H1 (cell line): ENCODE measurements at regions not wholly inside any gene's neighbourhood (a gene's known extent, or its start where the extent isn't known, plus 50 kb on each side); places are given as distances from the start of the nearest gene placed in this dataset.

Source experiments
- CTCF ChIA-PET: fragments of 300-600 bp; sonication (Branson Sonifier 250); formaldehyde crosslinking; loops from one replicate; lab custom pipeline; 2021; ENCODE audit not compliant: partially characterized antibody; lab: Charles Lee
- POLR2A ChIA-PET: fragments of 300-600 bp; sonication (Branson Sonifier 250); formaldehyde crosslinking; loops from one replicate; lab custom pipeline; 2021; ENCODE audit warnings: inconsistent platforms; ENCODE audit not compliant: partially characterized antibody; lab: Charles Lee
- DNase-seq, 2 experiments: peaks; one replicate each; pipeline versions ENCODE4 v3.0.0 to v3.0.0-alpha.2; 2010 to 2022; ENCODE audit warnings: low spot score in 2 of 2, low read depth in 1 of 2, mixed read lengths in 1 of 2
- FAIRE-seq: peaks from 2 replicates; lab custom pipeline; 2011; peaks lifted over from hg19 to GRCh38; lab: Jason Lieb, UNC
- H2AFZ ChIP-seq: 2 replicates; pipeline ENCODE4 v1.8.1; 2012; ENCODE audit warnings: low read length, inconsistent platforms
- H2AK5ac ChIP-seq: 2 replicates; pipeline ENCODE4 v1.6.1; 2013; ENCODE audit warnings: low read depth, low read length
- H2BK120ac ChIP-seq: replicated peaks from 2 replicates; pipeline ENCODE3; 2013; ENCODE audit warnings: low read depth, low read length, inconsistent platforms
- H2BK12ac ChIP-seq: 2 replicates; pipeline ENCODE4 v1.6.1; 2013; ENCODE audit warnings: low read depth, low read length
- H2BK15ac ChIP-seq: 2 replicates; pipeline ENCODE4 v1.6.1; 2013; ENCODE audit warnings: low read length
- H2BK20ac ChIP-seq: 2 replicates; pipeline ENCODE4 v1.6.1; 2013; ENCODE audit warnings: low read length
- H2BK5ac ChIP-seq: 2 replicates; pipeline ENCODE4 v1.6.1; 2013; ENCODE audit warnings: low read depth, low read length
- H3K14ac ChIP-seq: 2 replicates; pipeline ENCODE4 v1.6.1; 2013; ENCODE audit warnings: inconsistent platforms; ENCODE audit not compliant: insufficient read length
- H3K18ac ChIP-seq: 2 replicates; pipeline ENCODE4 v1.6.1; 2013; ENCODE audit warnings: low read length; ENCODE audit errors: extremely low read depth
- H3K23ac ChIP-seq: 2 replicates; pipeline ENCODE4 v1.6.1; 2013; ENCODE audit warnings: inconsistent platforms; ENCODE audit not compliant: insufficient read length
- H3K23me2 ChIP-seq: 2 replicates; pipeline ENCODE4 v1.6.1; 2013; ENCODE audit warnings: low read depth, low read length
- H3K27ac ChIP-seq: 2 replicates; pipeline ENCODE4 v1.6.1; 2011; ENCODE audit warnings: low read depth, low read length, inconsistent platforms
- H3K27me3 ChIP-seq, 4 experiments: replicated peaks in 1 of 4; 1 replicate in 1 of 4; 2 replicates in 3 of 4; pipeline versions ENCODE4 v1.6.1 to v1.8.1; 2011 to 2013; ENCODE audit warnings: low read length in 3 of 4, mild to moderate bottlenecking in 3 of 4, inconsistent platforms in 2 of 4, mixed read lengths in 2 of 4, moderate library complexity in 1 of 4; ENCODE audit not compliant: control insufficient read depth in 3 of 4, insufficient read depth in 3 of 4; ENCODE audit errors: extremely low read depth in 1 of 4
- H3K36me3 ChIP-seq, 4 experiments: 2 replicates each; pipeline versions ENCODE4 v1.6.1 to v1.8.1; 2011 to 2013; ENCODE audit warnings: mild to moderate bottlenecking in 4 of 4, low read length in 3 of 4, moderate library complexity in 2 of 4, control low read depth in 1 of 4, inconsistent platforms in 1 of 4; ENCODE audit not compliant: insufficient read depth in 4 of 4, control insufficient read depth in 2 of 4
- H3K4ac ChIP-seq: replicated peaks from 2 replicates; pipeline ENCODE3; 2013; ENCODE audit warnings: low read length, low read depth, mixed read lengths, inconsistent platforms; ENCODE audit not compliant: insufficient read length
- H3K4me1 ChIP-seq, 4 experiments: replicated peaks in 1 of 4; 1 replicate in 1 of 4; 2 replicates in 3 of 4; pipeline versions ENCODE4 v1.6.1 to v1.8.1; 2011 to 2013; ENCODE audit warnings: low read length in 3 of 4, inconsistent platforms in 2 of 4, mixed read lengths in 1 of 4; ENCODE audit not compliant: insufficient read depth in 4 of 4, control insufficient read depth in 3 of 4
- H3K4me2 ChIP-seq, 2 experiments: 2 replicates each; pipeline versions ENCODE4 v1.6.1 to v1.8.1; 2011 to 2013; ENCODE audit warnings: low read depth in 2 of 2, low read length in 2 of 2, control low read depth in 1 of 2, inconsistent platforms in 1 of 2, mild to moderate bottlenecking in 1 of 2; ENCODE audit not compliant: insufficient read depth in 1 of 2
- H3K4me3 ChIP-seq, 4 experiments: fragments of 200-600, 300-600 bp in 1 of 4; sonication (generic), shearing (Covaris generic), sonication (Bioruptor Twin) in 1 of 4; 2 replicates each; pipeline versions ENCODE4 v1.5.1 to v1.8.1; 2011 to 2016; ENCODE audit warnings: low read length in 4 of 4, low read depth in 3 of 4, control low read depth in 2 of 4, inconsistent platforms in 2 of 4, mild to moderate bottlenecking in 2 of 4, mixed read lengths in 1 of 4, moderate library complexity in 1 of 4; ENCODE audit not compliant: insufficient read depth in 2 of 4; ENCODE audit errors: extremely low read depth in 1 of 4
- H3K56ac ChIP-seq: replicated peaks from 2 replicates; pipeline ENCODE3; 2013; ENCODE audit warnings: low read depth, mild to moderate bottlenecking, mixed read lengths, low read length, inconsistent platforms; ENCODE audit not compliant: insufficient read length
- H3K79me1 ChIP-seq: 2 replicates; pipeline ENCODE4 v1.6.1; 2013; ENCODE audit warnings: low read depth, low read length, control low read depth
- H3K79me2 ChIP-seq, 2 experiments: 2 replicates each; pipeline versions ENCODE4 v1.6.1 to v1.8.1; 2012 to 2013; ENCODE audit warnings: low read length in 2 of 2, mild to moderate bottlenecking in 2 of 2, inconsistent platforms in 1 of 2; ENCODE audit not compliant: insufficient read depth in 2 of 2, control insufficient read depth in 1 of 2
- H3K9ac ChIP-seq, 4 experiments: replicated peaks in 1 of 4; 1 replicate in 1 of 4; 2 replicates in 3 of 4; pipeline versions ENCODE4 v1.6.1 to v1.8.1; 2011 to 2013; ENCODE audit warnings: low read depth in 3 of 4, low read length in 3 of 4, control low read depth in 2 of 4, mild to moderate bottlenecking in 2 of 4, moderate library complexity in 2 of 4, inconsistent platforms in 1 of 4; ENCODE audit errors: extremely low read depth in 1 of 4
- H3K9me3 ChIP-seq, 2 experiments: 2 replicates each; pipeline versions ENCODE4 v1.6.1 to v1.8.1; 2012 to 2013; ENCODE audit warnings: mild to moderate bottlenecking in 2 of 2, moderate library complexity in 2 of 2, control low read depth in 1 of 2, inconsistent platforms in 1 of 2, low read depth in 1 of 2, low read length in 1 of 2, mixed read lengths in 1 of 2; ENCODE audit not compliant: insufficient read depth in 2 of 2
- H4K20me1 ChIP-seq, 2 experiments: replicated peaks in 1 of 2; 2 replicates each; pipeline versions ENCODE3 to v1.8.1; 2011 to 2013; ENCODE audit warnings: inconsistent platforms in 2 of 2, low read length in 2 of 2, mild to moderate bottlenecking in 1 of 2; ENCODE audit not compliant: insufficient read depth in 2 of 2, control insufficient read depth in 1 of 2
- H4K5ac ChIP-seq: 2 replicates; pipeline ENCODE4 v1.6.1; 2013; ENCODE audit warnings: low read length, low read depth, mixed read lengths, inconsistent platforms; ENCODE audit not compliant: insufficient read length
- H4K8ac ChIP-seq: 2 replicates; pipeline ENCODE4 v1.8.0; 2013; ENCODE audit warnings: mild to moderate bottlenecking, moderate library complexity, low read length, inconsistent platforms; ENCODE audit not compliant: insufficient read depth; ENCODE audit errors: extremely low read depth
- H4K91ac ChIP-seq: replicated peaks from 2 replicates; pipeline ENCODE3; 2013; ENCODE audit warnings: low read length, mixed read lengths, inconsistent platforms; ENCODE audit not compliant: insufficient read length
- CBX5 ChIP-seq: fragments of 300-800, 300-1000 bp; sonication (generic); IDR thresholded peaks from 2 replicates; pipeline ENCODE4 v1.7.1; 2016; ENCODE audit warnings: antibody characterized with exemption, low read length, low read depth
- FOSL1 ChIP-seq: IDR thresholded peaks from 2 replicates; pipeline ENCODE4 v1.6.1; 2011; ENCODE audit warnings: mild to moderate bottlenecking, low read depth, low read length, moderate library complexity; ENCODE audit not compliant: insufficient read depth
- JUND ChIP-seq: IDR thresholded peaks from 2 replicates; pipeline ENCODE4 v1.6.1; 2011; ENCODE audit warnings: mild to moderate bottlenecking, improper control_type of control experiment, low read length
- KDM1A ChIP-seq: fragments of 200-600, 300-600 bp; sonication (generic); IDR thresholded peaks from 2 replicates; pipeline ENCODE4 v1.7.1; 2016; ENCODE audit warnings: mild to moderate bottlenecking, low read length, borderline replicate concordance
- KDM5A ChIP-seq: fragments of 200-600 bp; IDR thresholded peaks from 2 replicates; pipeline ENCODE4 v1.7.1; 2012; ENCODE audit warnings: mild to moderate bottlenecking, low read length, inconsistent platforms, mixed read lengths
- RBBP5 ChIP-seq: IDR thresholded peaks from 2 replicates; pipeline ENCODE4 v1.7.1; 2012; ENCODE audit warnings: low read depth, mild to moderate bottlenecking, inconsistent platforms, low read length, moderate library complexity, borderline replicate concordance
- SIRT6 ChIP-seq: IDR thresholded peaks from one replicate; pipeline ENCODE4 v1.7.1; 2012; ENCODE audit warnings: low read length, inconsistent platforms
- TEAD4 ChIP-seq: IDR thresholded peaks from 2 replicates; pipeline ENCODE4 v1.6.1; 2012; ENCODE audit warnings: low read depth, low read length, inconsistent platforms, mixed read lengths
- WGBS, 2 experiments: shearing (Covaris generic) in 1 of 2; methylation state at CpG; one replicate each; pipeline versions ENCODE4 v1.1.6 to v1.1.7; 2013 to 2015; ENCODE audit warnings: low lambda C conversion rate in 2 of 2, mixed read lengths in 2 of 2, inconsistent platforms in 1 of 2, low coverage in 1 of 2, missing lambda C conversion rate in 1 of 2; ENCODE audit not compliant: insufficient replicate concordance in 2 of 2, insufficient coverage in 1 of 2, insufficient read length in 1 of 2; ENCODE audit errors: extremely low coverage in 1 of 2, missing lambda C conversion rate in 1 of 2; 5-methylcytosine and 5-hydroxymethylcytosine counted together

- Histone ChIP-seq H3K4me2 (no peak overlapping the region), H3K23me2 (peaks cover 17% of the 10 kb centered on the region), H3K4me3 (no peak overlapping the region), H2BK12ac (no peak overlapping the region), H2AK5ac (no peak overlapping the region), H3K14ac (no peak overlapping the region), H2AFZ (no peak overlapping the region), H3K36me3 (no peaks in the 10 kb centered on the region), H4K91ac (no peak overlapping the region), H3K4ac (no peak overlapping the region), H3K18ac (no peak overlapping the region), H4K5ac (no peak overlapping the region), H2BK120ac (no peak overlapping the region), H3K56ac (no peak overlapping the region), H2BK15ac (no peak overlapping the region), H3K9me3 (peaks cover 0 to 4% of the 10 kb centered on the region in 2 experiments; a peak in 2 of 4 replicates), H3K79me1 (no peaks in the 10 kb centered on the region), H3K23ac (no peak overlapping the region), H3K27ac (no peak overlapping the region), H2BK20ac (no peak overlapping the region), H3K9ac (no peak overlapping the region), H3K79me2 (no peaks in the 10 kb centered on the region), H3K27me3 (no peaks in the 10 kb centered on the region), H4K20me1 (no peaks in the 10 kb centered on the region), H4K8ac (no peak overlapping the region), H2BK5ac (no peak overlapping the region), H3K4me1 (no peaks in the 10 kb centered on the region)
- POLR2A ChIA-PET, result no interaction called here
- FAIRE-seq, result no peak
- no peak for DNase-seq
- CTCF ChIA-PET, result no interaction called here
- WGBS, 2 experiments, result 63 to 100% methylated on average over 1 to 2 of the region's 2 CpGs
- TF ChIP-seq KDM5A (no peak), KDM1A (no peak), JUND (no peak), RBBP5 (no peak), FOSL1 (no peak), TEAD4 (no peak), CBX5 (no peak), SIRT6 (no peak)
Observed at GRCh38 chr16:26809461-26809860, 257.3 kb upstream of the C16orf82 start.
